ENCODE measurements at regions not wholly inside any gene's neighbourhood (a gene's known extent, or its start where the extent isn't known, plus 50 kb on each side); places are given as distances from the start of the nearest gene placed in this dataset.

DNA sequence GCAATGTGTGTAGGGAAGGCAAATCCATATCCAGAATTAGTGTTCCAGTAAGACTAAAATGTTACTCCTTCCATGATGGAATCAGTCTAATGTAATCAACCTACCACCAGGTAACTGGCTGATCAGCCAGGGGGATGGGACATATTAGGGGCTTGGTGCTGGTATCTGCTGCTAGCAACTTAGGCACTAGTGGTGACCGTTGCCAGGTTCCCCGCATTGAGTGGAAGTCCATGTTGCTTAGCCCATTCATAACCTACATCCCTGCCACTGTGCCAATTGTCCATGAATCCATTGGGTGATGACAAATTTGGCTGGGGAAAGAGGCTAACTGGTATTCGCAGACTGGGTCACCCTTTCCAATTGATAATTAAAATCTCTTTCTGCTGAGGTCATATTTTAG is 212.2 kb upstream of the ROBO1 start:
- TF ChIP-seq, protein P1, sequence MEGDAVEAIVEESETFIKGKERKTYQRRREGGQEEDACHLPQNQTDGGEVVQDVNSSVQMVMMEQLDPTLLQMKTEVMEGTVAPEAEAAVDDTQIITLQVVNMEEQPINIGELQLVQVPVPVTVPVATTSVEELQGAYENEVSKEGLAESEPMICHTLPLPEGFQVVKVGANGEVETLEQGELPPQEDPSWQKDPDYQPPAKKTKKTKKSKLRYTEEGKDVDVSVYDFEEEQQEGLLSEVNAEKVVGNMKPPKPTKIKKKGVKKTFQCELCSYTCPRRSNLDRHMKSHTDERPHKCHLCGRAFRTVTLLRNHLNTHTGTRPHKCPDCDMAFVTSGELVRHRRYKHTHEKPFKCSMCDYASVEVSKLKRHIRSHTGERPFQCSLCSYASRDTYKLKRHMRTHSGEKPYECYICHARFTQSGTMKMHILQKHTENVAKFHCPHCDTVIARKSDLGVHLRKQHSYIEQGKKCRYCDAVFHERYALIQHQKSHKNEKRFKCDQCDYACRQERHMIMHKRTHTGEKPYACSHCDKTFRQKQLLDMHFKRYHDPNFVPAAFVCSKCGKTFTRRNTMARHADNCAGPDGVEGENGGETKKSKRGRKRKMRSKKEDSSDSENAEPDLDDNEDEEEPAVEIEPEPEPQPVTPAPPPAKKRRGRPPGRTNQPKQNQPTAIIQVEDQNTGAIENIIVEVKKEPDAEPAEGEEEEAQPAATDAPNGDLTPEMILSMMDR (IDR thresholded peaks at IDR 0.05; ENCODE audit: insufficient read depth, missing control alignments) = no peak
- no peak for DNase-seq (ENCODE audit: insufficient read length, low spot score)
- FAIRE-seq = no peak

DNA sequence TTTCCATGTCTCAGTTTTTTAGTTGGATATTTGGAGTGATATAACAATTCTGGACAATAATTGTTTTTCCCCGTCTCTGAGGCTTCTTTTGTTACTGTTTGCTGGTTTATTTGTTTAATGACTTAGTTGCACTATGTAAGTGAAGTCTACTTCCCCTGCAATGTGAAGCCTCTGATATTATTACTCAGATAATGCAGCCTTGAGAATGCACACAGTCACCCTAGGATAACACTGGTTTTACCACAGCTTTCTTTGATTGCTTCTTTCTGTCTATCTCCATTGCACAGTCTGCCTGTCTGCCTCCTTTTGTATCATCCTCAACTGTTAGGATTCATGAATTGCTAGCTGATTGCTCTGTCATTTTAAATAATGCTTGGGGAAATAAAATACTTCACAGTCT is 208.7 kb upstream of the ROBO1 start:
- TF ChIP-seq, protein P1 (IDR thresholded peaks at IDR 0.05; ENCODE audit: insufficient read depth, missing control alignments) = no peak
- DNase-seq (ENCODE audit: insufficient read length, low spot score) = no peak
- no peak for FAIRE-seq

DNA sequence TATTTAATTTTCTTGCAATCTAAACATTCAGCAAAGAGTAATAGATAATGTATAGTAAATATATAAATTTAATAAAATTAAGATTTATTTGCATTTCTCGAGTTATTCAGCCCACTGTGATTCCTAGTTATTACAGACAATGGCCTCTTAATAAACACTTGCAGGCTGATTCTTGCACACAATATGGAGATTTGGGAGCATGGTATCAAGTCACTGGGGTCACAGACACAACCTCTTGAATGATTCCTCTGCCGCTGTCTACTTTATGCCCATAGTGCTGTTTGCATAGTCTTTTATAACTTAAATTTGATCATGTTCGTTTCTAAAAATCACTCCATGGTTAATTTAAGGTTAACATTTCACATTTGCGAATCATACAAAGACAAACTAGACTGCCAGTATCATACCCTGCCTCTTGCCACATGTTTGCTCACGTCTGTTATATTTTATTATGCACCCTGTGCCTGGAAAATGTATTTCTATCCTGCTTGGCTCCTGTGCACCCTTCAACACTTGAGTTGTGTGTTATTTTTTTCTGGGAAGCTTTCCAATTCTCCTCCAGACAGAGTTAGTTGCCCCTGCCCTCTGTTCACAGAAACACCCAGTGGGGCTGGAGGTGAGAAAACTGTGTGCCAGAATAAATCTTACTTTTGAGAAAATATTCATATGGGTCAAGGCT is 206.3 kb upstream of the ROBO1 start:
- FAIRE-seq (no peak), DNase-seq (ENCODE audit: insufficient read length, low spot score) (no peak)
- TF ChIP-seq, protein P1 (IDR thresholded peaks at IDR 0.05; ENCODE audit: insufficient read depth, missing control alignments) = no peak

DNA sequence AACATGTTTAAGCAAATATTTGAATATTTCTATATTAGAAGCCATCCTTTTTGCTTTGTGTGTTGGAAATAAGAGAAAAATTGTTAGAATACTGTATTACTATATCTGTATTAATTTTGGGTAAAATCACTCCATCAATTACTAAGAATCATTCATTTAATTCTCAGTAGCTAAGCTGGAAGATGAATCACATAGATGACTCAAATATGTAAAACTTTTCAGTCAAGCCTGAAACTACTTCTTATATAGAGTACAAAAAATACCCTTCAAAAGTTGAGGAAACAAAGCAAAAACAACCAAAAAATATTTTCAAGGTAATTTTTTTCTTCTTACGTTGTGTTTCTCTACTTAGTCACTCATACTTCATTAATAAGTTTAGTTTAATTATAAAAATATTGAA is 205.7 kb upstream of the ROBO1 start:
- FAIRE-seq (no peak), DNase-seq (ENCODE audit: insufficient read length, low spot score) (no peak)
- TF ChIP-seq, protein P1 (IDR thresholded peaks at IDR 0.05; ENCODE audit: insufficient read depth, missing control alignments) = no peak

DNA sequence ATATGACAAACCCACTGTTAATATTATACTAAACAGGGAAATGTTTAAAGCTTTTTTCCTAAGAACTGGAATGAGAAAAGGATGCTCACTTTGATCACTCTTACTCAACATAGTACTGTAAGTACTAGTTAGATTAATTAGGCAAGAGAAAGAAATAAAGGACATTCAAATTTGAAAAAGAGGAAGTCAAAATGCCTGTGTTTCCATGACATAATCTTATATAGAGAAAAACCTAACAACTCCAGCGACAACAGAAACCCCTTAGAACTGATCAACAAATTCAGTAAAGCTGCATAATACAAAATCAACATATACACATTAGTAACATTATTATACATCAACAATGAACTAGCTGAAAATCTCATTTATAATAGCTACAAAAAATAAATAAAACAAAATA is 200.6 kb upstream of the ROBO1 start:
- TF ChIP-seq, protein P1 (IDR thresholded peaks at IDR 0.05; ENCODE audit: insufficient read depth, missing control alignments) = no peak
- peak; percentile 11 for FAIRE-seq
- no peak for DNase-seq (ENCODE audit: insufficient read length, low spot score)

DNA sequence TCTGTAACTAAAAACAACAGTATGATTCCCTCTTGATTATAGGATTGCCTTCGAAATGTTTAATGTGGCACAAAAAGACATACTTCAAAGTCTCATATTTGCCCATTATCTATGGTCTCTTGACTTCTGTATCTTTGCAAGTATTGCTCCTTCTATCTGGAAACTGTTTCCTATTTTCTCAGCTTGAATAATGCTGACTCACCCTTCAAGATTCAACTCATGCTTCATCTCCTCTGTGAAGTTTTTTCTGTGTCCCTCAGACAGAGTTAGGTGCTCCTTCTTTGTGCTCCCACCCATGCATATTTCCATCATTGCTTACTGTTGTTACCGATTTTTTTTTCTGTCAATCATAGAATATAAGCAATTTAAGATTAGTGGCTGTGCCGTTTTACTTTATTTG is 192.8 kb upstream of the ROBO1 start:
- DNase-seq (ENCODE audit: insufficient read length, low spot score) (no peak), FAIRE-seq (peak; percentile 29)
- TF ChIP-seq, protein P1 (IDR thresholded peaks at IDR 0.05; ENCODE audit: insufficient read depth, missing control alignments) = no peak

DNA sequence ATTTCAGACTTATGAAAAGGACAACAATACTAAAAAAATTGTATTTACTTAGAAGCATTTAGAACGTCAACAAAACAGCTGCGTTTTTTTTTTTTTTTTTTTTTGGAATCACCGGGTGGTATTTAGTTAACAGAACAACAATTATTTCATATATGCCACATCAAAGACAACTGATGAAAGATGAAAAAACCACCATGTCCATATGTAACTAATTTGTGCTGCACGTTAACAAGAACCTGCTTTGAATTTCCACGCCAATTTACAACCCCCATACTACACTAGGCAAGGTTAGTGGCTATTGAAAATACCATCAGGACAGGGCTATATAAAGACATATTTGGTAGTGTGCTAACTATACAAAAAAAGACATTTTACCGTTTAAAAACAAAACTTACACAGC is 189.3 kb upstream of the ROBO1 start:
- FAIRE-seq = no peak
- TF ChIP-seq, protein P1 (IDR thresholded peaks at IDR 0.05; ENCODE audit: insufficient read depth, missing control alignments) = no peak
- DNase-seq (ENCODE audit: insufficient read length, low spot score) = no peak
